A673 (cell line): ENCODE measurements at regions not wholly inside any gene's neighbourhood (a gene's known extent, or its start where the extent isn't known, plus 50 kb on each side); places are given as distances from the start of the nearest gene placed in this dataset.

ENCODE experiments used
- EZH2 ChIP-seq: fragments of 200-600 bp; sonication (generic); IDR thresholded peaks from 2 replicates; pipeline ENCODE4 v1.6.1; 2017; ENCODE audit warnings: borderline replicate concordance, low read depth, mild to moderate bottlenecking, mixed read lengths, antibody characterized with exemption, low read length; ENCODE audit not compliant: poor library complexity, severe bottlenecking
- TF ChIP-seq, protein P1 (sequence below): fragments of 300-800, 200-600 bp; sonication (generic); conservative IDR thresholded peaks from 2 replicates; pipeline ENCODE4 v1.5.1; 2017; ENCODE audit warnings: low read depth, mild to moderate bottlenecking, antibody characterized with exemption, low read length, moderate library complexity, mixed read lengths

DNA sequence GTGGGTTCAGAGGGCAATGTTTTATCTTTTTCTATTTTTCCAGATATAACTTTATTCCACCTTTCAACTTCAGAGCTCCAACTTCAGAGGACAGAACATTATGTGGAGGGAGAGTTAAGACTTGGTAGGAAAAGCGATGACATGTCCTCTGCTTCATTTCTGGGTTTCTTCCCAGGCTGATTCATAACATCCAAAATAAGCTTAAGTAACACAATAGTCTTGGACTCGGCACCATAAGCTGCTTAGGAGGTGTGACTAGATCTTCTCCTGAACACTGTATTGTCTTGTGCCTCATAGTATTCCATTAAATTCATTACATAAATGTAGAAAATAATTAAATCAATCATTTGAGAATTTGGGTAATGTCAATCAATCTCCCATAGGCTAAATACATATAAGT is 95.5 kb upstream of the PDE3A start:
- TF ChIP-seq, protein P1, sequence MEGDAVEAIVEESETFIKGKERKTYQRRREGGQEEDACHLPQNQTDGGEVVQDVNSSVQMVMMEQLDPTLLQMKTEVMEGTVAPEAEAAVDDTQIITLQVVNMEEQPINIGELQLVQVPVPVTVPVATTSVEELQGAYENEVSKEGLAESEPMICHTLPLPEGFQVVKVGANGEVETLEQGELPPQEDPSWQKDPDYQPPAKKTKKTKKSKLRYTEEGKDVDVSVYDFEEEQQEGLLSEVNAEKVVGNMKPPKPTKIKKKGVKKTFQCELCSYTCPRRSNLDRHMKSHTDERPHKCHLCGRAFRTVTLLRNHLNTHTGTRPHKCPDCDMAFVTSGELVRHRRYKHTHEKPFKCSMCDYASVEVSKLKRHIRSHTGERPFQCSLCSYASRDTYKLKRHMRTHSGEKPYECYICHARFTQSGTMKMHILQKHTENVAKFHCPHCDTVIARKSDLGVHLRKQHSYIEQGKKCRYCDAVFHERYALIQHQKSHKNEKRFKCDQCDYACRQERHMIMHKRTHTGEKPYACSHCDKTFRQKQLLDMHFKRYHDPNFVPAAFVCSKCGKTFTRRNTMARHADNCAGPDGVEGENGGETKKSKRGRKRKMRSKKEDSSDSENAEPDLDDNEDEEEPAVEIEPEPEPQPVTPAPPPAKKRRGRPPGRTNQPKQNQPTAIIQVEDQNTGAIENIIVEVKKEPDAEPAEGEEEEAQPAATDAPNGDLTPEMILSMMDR, result no peak
- no peak for TF ChIP-seq EZH2
